Epidermal melanocyte (primary cell): ENCODE measurements at regions not wholly inside any gene's neighbourhood (a gene's known extent, or its start where the extent isn't known, plus 50 kb on each side); places are given as distances from the start of the nearest gene placed in this dataset.

ENCODE experiments used
- DNase-seq: peaks from one replicate; pipeline ENCODE4 v3.0.0; 2011; ENCODE audit warnings: low spot score; ENCODE audit not compliant: insufficient read length

GRCh38 chr16:74183601-74184360 is 112.8 kb upstream of the PSMD7 start:
- no peak for DNase-seq

GRCh38 chr16:74169687-74170376 is 126.8 kb upstream of the PSMD7 start:
- DNase-seq = peak; percentile 16

GRCh38 chr16:74169066-74169465 is 127.5 kb upstream of the PSMD7 start:
- DNase-seq = no peak

- DNase-seq = no peak
Observed at GRCh38 chr16:74168445-74168844, 128.2 kb upstream of the PSMD7 start.

- DNase-seq = no peak
Observed at GRCh38 chr16:74166456-74166855, 130.2 kb upstream of the PSMD7 start.

- DNase-seq = no peak
Observed at GRCh38 chr16:74165566-74166080, 131.0 kb upstream of the PSMD7 start.

GRCh38 chr16:74160759-74161158 is 135.9 kb upstream of the PSMD7 start:
- no peak for DNase-seq

GRCh38 chr16:74153773-74154172 is 142.8 kb upstream of the PSMD7 start:
- DNase-seq = no peak

GRCh38 chr16:74146643-74147042 is 150.0 kb upstream of the PSMD7 start:
- no peak for DNase-seq

GRCh38 chr16:74143171-74143570 is 153.4 kb upstream of the PSMD7 start:
- no peak for DNase-seq

- no peak for DNase-seq
Observed at GRCh38 chr16:74141015-74141414, 155.6 kb upstream of the PSMD7 start.

GRCh38 chr16:74140557-74140956 is 156.1 kb upstream of the PSMD7 start:
- DNase-seq = no peak

- DNase-seq = no peak
Observed at GRCh38 chr16:74123826-74124225, 172.8 kb upstream of the PSMD7 start.

- no peak for DNase-seq
Observed at GRCh38 chr16:74123195-74123594, 173.4 kb upstream of the PSMD7 start.

- DNase-seq = no peak
Observed at GRCh38 chr16:74117798-74118197, 178.8 kb upstream of the PSMD7 start.

GRCh38 chr16:74113545-74113944 is 183.1 kb upstream of the PSMD7 start:
- DNase-seq = no peak

- DNase-seq = no peak
Observed at GRCh38 chr16:74111456-74111982, 185.1 kb upstream of the PSMD7 start.

- DNase-seq = no peak
Observed at GRCh38 chr16:74107795-74108610, 188.6 kb upstream of the PSMD7 start.

- DNase-seq = no peak
Observed at GRCh38 chr16:74104022-74104421, 192.6 kb upstream of the PSMD7 start.

GRCh38 chr16:74101379-74102137 is 195.1 kb upstream of the PSMD7 start:
- DNase-seq = no peak
